ENCODE measurements at regions not wholly inside any gene's neighbourhood (a gene's known extent, or its start where the extent isn't known, plus 50 kb on each side); places are given as distances from the start of the nearest gene placed in this dataset.
"Not testable (repeated sequence)": the region's sequence is repeated elsewhere in the genome, so short reads cannot be mapped to it uniquely, and the experiment has no call there.

DNA sequence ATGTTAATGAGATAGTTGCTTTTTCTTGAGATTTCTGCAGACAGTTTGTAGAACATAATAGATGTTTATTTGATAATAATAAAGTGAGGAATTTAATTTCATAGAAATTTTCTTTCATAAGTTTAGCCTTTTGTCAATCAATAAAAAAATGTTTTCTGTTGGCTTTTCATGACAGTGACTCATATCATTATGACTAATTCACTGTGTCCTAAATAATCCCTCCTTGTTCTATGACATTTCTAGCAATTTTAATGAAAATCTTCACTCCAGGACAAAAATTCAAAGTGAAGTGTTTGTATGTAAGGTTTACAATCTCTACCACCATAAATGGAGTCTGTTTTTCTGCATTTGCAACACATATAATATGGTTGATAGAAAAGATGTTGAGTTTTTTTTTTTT, 109.9 kb downstream of the UTRN start:
- DNase-seq (ENCODE audit: low read depth): no peak

DNA sequence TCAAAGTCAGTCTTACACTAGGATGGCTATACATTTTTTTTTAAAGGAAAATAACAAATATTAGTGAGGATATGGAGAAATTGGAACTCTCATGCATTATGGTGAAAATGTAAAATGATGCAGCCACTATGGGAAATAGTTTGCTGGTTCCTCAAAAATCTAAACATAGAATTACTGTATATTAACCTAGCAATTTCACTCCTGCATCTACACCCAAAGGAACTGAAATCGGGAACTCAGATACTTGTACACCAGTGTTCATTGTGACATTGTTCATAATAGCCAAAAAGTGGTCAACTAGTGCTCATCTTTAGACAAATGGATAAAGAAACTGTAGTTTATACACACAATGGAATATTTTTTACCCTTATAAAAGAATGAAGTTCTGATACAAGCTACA, 110.7 kb downstream of the UTRN start:
- no peak for DNase-seq (ENCODE audit: low read depth)

GRCh38 chr6:144397141-144397540, 112.0 kb downstream of the UTRN start:
- DNase-seq (ENCODE audit: low read depth): no peak

GRCh38 chr6:144400321-144400720, 115.2 kb downstream of the UTRN start:
- DNase-seq (ENCODE audit: low read depth): no peak

DNA sequence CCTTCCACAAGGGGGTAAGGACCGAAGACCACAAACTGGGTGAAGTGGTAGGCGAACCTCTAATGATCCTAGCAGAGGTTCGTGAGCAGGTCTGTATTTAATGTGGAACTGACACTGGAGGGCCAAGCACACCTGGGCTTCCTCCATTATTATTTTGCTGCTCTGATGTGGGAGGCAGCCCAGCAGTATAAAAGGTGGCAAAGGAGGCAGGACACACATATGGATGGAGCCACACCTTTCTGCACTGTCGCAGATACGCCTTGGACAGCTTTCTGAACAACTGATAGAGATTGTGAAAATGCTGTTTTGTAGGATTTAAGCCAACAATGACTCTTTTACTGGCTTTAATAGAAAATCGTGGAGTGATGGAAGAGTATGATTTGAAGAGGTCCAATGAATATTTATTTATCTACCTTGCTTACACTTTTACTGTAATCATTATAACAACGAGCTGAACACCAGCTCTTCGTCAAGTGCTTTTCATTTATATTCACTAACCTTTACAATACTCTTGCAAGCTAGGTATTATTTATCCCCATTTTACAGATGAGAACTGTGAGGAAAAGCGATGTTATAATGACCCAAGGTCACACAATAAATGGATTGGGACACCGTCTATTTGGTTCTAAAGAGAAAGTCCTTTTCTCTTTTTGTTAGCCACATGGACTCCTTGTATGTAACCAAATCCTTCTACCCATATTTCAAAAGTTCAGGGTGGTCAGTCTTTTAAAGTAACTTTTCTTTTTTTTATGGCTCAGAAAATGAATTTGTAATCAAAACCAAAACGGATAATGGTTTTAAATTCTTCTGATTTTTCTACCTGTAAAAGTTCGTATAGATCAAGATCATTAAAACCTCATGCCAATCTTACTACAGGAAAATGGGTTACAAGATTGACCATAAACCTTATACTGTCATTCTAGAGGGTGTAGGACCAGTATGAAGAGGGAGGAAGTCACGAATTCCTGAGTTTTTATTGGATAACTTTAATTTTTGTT, 116.9 kb downstream of the UTRN start:
- DNase-seq (ENCODE audit: low read depth): no peak

GRCh38 chr6:144402750-144403149, 117.6 kb downstream of the UTRN start:
- DNase-seq (ENCODE audit: low read depth): no peak

DNA sequence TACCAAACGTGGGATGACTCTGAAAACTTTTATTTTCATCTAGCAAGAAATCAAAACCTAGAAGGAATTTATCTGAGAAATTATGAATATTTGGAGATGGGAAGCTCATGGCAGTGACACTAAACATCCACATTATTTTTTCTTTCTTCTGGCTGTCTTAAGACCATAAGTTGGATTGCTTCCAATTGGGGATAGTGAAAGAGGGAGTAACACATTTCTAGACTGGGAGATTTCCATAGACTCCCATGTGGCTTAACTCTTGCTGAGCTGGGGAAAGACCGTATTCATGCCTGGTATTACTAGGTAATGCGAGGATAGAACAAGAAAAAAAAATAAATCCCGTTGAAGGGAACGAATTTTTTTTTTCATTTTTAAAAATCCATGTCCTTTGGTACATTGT, 120.0 kb downstream of the UTRN start:
- no peak for DNase-seq (ENCODE audit: low read depth)

GRCh38 chr6:144406796-144407195, 121.7 kb downstream of the UTRN start:
- no peak for DNase-seq (ENCODE audit: low read depth)

DNA sequence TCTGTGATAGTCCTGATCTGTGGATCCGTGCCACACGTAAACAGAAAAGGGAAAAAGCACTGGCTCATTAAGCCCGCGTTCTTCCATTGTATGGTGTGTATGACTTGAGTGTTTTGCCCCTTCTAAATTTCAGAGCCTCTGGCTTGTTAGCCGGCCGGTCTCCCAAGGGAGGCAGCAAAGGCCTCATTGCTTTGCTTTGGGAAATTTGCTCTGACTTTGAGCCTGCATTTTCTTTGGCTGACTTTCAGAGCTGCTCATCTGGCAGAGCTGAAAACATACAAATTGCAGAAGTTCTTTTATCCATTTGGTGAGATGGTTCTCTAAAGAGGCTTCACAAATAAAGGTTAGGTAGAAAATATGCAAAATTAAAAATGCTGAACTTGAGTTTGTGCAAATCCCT, 123.0 kb downstream of the UTRN start:
- no peak for DNase-seq (ENCODE audit: low read depth)

DNA sequence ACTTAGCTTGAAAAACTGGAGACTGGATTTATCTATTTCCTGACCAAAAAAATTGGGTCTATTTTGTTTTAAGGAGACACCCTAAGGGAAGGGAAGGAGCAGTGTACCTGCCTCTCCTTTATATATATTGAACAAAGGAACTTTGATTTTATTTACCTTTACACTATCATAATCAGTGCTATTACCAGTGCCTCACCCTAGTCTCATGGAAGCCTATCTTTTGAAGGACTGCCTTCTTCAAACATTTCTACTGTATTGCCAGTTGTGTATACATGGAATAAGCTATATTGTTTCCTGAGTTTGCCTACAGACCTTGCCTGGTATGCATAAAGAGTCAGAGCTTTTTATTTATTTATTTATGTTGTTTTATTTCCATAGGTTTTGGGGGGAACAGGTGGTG, 124.9 kb downstream of the UTRN start:
- no peak for DNase-seq (ENCODE audit: low read depth)

DNA sequence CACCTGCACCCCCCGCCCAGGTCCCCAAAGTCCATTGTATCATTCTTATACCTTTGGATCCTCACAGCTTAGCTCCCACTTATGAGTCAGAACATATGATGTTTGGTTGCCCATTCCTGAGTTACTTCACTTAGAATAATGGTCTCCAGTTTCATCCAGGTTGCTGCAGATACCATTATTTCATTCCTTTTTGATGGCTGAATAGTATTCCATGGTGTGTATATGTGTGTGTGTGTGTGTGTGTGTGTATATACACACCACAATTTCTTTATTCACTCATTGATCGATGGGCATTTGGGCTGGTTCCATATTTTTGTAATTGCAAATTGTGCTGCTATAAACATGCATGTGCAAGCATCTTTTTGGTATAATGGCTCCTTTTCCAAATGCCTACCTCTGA, 125.4 kb downstream of the UTRN start:
- not testable (repeated sequence) for DNase-seq (ENCODE audit: low read depth)

GRCh38 chr6:144411531-144412165, 126.5 kb downstream of the UTRN start:
- DNase-seq (ENCODE audit: low read depth): no peak

- DNase-seq (ENCODE audit: low read depth): no peak
Measured at GRCh38 chr6:144413418-144413817, 128.3 kb downstream of the UTRN start.

DNA sequence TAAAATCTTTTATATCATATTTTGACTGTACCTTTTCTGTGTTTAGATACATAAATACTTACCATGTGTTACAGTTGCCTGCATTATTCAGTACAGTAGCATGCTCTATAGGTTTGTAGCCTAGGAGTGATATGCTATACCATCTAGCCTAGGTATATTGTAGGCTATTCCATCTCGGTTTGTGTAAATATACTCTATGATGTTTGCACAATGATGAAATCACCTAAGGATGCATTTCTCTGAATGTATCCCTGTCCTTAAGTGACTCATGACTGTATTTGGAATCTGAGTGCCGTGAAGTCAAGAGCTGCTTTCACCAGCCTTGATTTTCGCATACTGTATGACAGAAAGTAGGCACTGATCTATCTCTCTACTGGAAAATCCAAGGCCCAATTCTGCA, 129.9 kb downstream of the UTRN start:
- no peak for DNase-seq (ENCODE audit: low read depth)

- no peak for DNase-seq (ENCODE audit: low read depth)
Measured at GRCh38 chr6:144415835-144416237, 130.7 kb downstream of the UTRN start.

- no peak for DNase-seq (ENCODE audit: low read depth)
Measured at GRCh38 chr6:144416244-144416643, 131.1 kb downstream of the UTRN start.

DNA sequence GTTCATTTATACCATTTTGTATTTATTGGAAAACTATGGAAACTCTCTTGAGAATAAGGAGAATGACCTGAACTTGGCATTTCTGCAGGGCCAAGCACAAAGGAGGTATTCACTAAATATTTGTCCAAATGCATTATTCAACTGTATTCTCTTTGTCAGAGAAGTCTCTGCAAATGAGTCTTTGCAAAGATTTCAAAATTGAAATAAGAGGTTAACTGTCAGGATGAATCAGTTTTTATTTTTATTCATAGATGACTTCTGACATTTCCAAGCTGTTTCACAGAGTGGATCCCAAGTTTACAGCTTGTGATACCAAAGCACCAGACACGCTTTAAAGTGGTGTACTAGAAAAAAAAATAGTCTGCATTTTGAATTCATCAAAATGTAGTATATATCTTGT, 131.6 kb downstream of the UTRN start:
- DNase-seq (ENCODE audit: low read depth): no peak

DNA sequence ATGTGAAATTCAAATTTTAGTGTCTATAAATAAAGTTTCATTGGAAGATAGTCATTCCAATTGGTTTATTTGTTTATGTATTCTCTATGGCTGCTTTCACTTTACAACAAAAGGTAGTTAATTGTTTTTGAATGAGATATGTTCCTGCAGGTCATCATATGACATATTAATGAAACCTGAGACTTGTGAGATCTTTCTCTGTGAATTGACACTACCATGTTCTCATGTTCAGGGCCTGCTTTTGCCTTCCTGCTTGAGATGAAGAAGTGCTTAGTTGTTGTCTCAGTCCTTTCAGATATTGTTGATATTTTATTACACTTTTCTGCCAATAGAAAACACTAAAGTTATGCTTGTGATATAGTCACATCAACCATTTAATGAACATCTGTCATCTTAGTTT, 132.5 kb downstream of the UTRN start:
- no peak for DNase-seq (ENCODE audit: low read depth)

- no peak for DNase-seq (ENCODE audit: low read depth)
Measured at GRCh38 chr6:144418959-144419545, 133.9 kb downstream of the UTRN start.

DNA sequence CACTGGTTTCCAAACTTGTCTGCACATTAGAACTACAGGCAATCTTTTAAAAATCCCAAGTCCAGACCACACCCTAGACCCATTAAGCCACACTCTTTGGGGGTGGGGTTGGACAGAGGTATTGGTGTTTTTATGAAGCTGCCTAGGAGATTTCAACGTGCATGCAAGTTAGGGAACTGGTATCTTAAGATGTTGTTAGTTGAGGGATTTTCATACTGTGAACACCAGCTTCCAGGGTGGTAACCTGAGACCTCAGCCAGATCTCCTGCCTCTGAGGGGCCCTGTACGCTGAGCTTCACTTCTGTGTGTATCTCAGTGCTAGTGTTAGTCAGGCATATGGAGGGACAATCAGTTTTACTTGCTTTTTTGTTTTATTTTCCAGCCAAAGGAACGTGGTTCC, 138.0 kb downstream of the UTRN start:
- no peak for DNase-seq (ENCODE audit: low read depth)

DNA sequence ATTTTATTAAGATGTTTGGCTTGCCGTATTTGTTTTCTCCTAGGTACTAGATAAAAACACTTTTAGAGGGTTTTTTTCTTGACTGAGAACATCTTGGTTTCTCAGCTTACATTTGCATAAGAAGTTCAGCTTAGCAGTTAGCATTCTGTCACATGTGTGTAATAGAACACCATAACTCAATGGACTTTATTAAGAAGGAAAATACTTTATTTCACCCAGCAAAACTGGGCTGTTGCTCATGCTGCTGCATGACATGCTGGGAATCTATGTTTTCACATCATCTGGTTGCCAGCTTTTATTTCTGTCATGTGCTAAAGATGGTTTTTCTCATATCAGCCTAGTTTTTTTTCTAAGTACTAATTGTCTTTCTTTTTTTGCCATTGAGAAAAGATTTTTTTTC, 144.6 kb downstream of the UTRN start:
- no peak for DNase-seq (ENCODE audit: low read depth)

GRCh38 chr6:144433446-144433845, 148.3 kb downstream of the UTRN start:
- not testable (repeated sequence) for DNase-seq (ENCODE audit: low read depth)
